Endothelial cell of umbilical vein (primary cell): ENCODE measurements at regions not wholly inside any gene's neighbourhood (a gene's known extent, or its start where the extent isn't known, plus 50 kb on each side); places are given as distances from the start of the nearest gene placed in this dataset.

ENCODE experiments used
- EZH2 ChIP-seq: IDR thresholded peaks from 2 replicates; pipeline ENCODE4 v1.6.1; 2012; ENCODE audit warnings: borderline replicate concordance, low read depth, mild to moderate bottlenecking, moderate library complexity, low read length, inconsistent platforms; ENCODE audit not compliant: severe bottlenecking
- FOS ChIP-seq: IDR thresholded peaks from 2 replicates; pipeline ENCODE4 v1.6.1; 2011; ENCODE audit warnings: mild to moderate bottlenecking, low read length, moderate library complexity, borderline replicate concordance; ENCODE audit not compliant: insufficient read depth
- GATA2 ChIP-seq: IDR thresholded peaks from 2 replicates; pipeline ENCODE4 v1.7.0; 2011; ENCODE audit warnings: low read depth, mild to moderate bottlenecking, moderate library complexity, mixed read lengths, low read length; ENCODE audit not compliant: insufficient read length, insufficient read depth
- JUN ChIP-seq: IDR thresholded peaks from 2 replicates; pipeline ENCODE4 v1.6.1; 2011; ENCODE audit warnings: borderline replicate concordance, low read depth; ENCODE audit not compliant: insufficient read length, insufficient read depth
- MYC ChIP-seq: IDR thresholded peaks from one replicate; pipeline ENCODE4 v1.6.1; 2011; ENCODE audit warnings: mild to moderate bottlenecking, low read depth, low read length
- POLR2A ChIP-seq: IDR thresholded peaks from 2 replicates; pipeline ENCODE4 v1.6.1; 2012; ENCODE audit warnings: low read depth, mild to moderate bottlenecking, control low read depth, low read length
- POLR2AphosphoS5 ChIP-seq: IDR thresholded peaks from 2 replicates; pipeline ENCODE4 v1.6.1; 2012; ENCODE audit warnings: low read depth, mild to moderate bottlenecking, control low read depth, low read length, moderate library complexity; ENCODE audit not compliant: insufficient read depth
- TF ChIP-seq, protein P1 (sequence below): IDR thresholded peaks from 2 replicates; pipeline ENCODE4 v1.6.1; 2011; ENCODE audit not compliant: insufficient read depth, insufficient read length
- TF ChIP-seq, protein P2 (sequence below), 2 donors: IDR thresholded peaks; 1 replicate in 1 of 2; 2 replicates in 1 of 2; pipeline ENCODE4 v1.5.1; 2011; ENCODE audit warnings: low read length in 2 of 2, mild to moderate bottlenecking in 2 of 2, moderate library complexity in 2 of 2, control low read depth in 1 of 2, inconsistent platforms in 1 of 2, low read depth in 1 of 2; ENCODE audit not compliant: insufficient read depth in 1 of 2; ENCODE audit errors: extremely low read depth in 1 of 2

DNA sequence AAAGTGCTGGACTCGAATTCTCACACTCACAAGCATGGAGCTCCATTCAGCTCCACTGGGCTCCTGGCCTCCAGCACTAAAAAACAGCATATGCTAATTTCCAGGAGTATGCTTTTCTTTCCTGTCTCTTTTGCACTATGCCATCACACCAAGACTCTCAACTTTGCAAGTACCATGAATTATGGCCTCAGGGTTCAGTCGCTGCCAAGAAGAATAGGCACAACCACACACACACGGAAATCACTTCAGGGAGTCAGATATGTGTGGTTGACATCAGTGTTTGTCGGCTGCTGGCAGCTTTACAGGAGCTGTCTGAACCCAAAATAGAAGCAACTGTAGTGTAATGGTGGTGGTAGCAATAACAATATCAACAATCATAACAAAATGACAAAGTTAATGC lies 305.0 kb upstream of the SLCO3A1 start:
- TF ChIP-seq, protein P1, sequence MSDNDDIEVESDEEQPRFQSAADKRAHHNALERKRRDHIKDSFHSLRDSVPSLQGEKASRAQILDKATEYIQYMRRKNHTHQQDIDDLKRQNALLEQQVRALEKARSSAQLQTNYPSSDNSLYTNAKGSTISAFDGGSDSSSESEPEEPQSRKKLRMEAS, result no peak
- TF ChIP-seq POLR2A (no peak), EZH2 (no peak), POLR2AphosphoS5 (no peak), JUN (no peak), MYC (no peak), FOS (no peak), GATA2 (no peak)
- TF ChIP-seq, protein P2, sequence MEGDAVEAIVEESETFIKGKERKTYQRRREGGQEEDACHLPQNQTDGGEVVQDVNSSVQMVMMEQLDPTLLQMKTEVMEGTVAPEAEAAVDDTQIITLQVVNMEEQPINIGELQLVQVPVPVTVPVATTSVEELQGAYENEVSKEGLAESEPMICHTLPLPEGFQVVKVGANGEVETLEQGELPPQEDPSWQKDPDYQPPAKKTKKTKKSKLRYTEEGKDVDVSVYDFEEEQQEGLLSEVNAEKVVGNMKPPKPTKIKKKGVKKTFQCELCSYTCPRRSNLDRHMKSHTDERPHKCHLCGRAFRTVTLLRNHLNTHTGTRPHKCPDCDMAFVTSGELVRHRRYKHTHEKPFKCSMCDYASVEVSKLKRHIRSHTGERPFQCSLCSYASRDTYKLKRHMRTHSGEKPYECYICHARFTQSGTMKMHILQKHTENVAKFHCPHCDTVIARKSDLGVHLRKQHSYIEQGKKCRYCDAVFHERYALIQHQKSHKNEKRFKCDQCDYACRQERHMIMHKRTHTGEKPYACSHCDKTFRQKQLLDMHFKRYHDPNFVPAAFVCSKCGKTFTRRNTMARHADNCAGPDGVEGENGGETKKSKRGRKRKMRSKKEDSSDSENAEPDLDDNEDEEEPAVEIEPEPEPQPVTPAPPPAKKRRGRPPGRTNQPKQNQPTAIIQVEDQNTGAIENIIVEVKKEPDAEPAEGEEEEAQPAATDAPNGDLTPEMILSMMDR (IDR thresholded peaks at IDR 0.05; ENCODE audit: extremely low read depth in 1 of 2, insufficient read depth in 1 of 2, low read depth in 1 of 2, low read length in 2 of 2), result no peak
